ENCODE measurements at regions not wholly inside any gene's neighbourhood (a gene's known extent, or its start where the extent isn't known, plus 50 kb on each side); places are given as distances from the start of the nearest gene placed in this dataset.

DNA sequence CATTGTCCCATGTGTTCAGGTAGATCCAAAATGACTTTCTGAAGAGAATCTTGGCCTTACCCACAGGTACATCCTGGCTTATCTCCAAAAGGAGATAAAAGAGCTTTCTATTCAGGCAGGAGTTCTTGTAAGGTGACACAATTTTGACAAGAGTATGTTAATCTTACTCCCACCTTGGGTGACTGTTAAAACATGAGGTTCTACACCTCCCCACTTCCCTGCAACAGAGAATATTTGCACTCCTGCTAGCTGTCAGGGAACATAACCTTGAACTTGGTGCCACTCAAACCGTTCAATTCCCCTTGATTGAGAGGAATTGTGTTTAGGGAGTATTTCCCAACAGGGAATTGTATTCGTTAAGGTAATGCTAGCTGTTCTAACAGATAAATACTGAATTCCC, 372.5 kb upstream of the KLHL29 start:
- TF ChIP-seq POLR2AphosphoS5 (IDR thresholded peaks at IDR 0.05; ENCODE audit: low read depth, low read length) (no peak), ZFX (IDR thresholded peaks at IDR 0.05) (no peak)
- TF ChIP-seq, protein P1, sequence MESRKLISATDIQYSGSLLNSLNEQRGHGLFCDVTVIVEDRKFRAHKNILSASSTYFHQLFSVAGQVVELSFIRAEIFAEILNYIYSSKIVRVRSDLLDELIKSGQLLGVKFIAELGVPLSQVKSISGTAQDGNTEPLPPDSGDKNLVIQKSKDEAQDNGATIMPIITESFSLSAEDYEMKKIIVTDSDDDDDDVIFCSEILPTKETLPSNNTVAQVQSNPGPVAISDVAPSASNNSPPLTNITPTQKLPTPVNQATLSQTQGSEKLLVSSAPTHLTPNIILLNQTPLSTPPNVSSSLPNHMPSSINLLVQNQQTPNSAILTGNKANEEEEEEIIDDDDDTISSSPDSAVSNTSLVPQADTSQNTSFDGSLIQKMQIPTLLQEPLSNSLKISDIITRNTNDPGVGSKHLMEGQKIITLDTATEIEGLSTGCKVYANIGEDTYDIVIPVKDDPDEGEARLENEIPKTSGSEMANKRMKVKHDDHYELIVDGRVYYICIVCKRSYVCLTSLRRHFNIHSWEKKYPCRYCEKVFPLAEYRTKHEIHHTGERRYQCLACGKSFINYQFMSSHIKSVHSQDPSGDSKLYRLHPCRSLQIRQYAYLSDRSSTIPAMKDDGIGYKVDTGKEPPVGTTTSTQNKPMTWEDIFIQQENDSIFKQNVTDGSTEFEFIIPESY (IDR thresholded peaks at IDR 0.05; ENCODE audit: extremely low read depth, insufficient replicate concordance, low read length) = no peak
